H1 (cell line): ENCODE measurements at regions not wholly inside any gene's neighbourhood (a gene's known extent, or its start where the extent isn't known, plus 50 kb on each side); places are given as distances from the start of the nearest gene placed in this dataset.

ENCODE experiments used
- GABPA ChIP-seq: IDR thresholded peaks from 2 replicates; pipeline ENCODE4 v1.6.1; 2011; ENCODE audit warnings: mild to moderate bottlenecking, low read length, moderate library complexity, borderline replicate concordance; ENCODE audit not compliant: insufficient read depth
- HDAC6 ChIP-seq: IDR thresholded peaks from one replicate; pipeline ENCODE4 v1.7.1; 2012; ENCODE audit warnings: low read depth, mild to moderate bottlenecking, inconsistent platforms, low read length, moderate library complexity
- KDM4A ChIP-seq: IDR thresholded peaks from one replicate; pipeline ENCODE4 v1.7.1; 2012; ENCODE audit warnings: low read depth, mild to moderate bottlenecking, moderate library complexity, low read length, inconsistent platforms; ENCODE audit not compliant: severe bottlenecking
- POLR2AphosphoS5 ChIP-seq: IDR thresholded peaks from 2 replicates; pipeline ENCODE4 v1.6.1; 2011; ENCODE audit warnings: low read depth, low read length
- SIX5 ChIP-seq: IDR thresholded peaks from 2 replicates; pipeline ENCODE4 v1.6.1; 2011; ENCODE audit warnings: mild to moderate bottlenecking, low read depth, low read length
- SRF ChIP-seq: IDR thresholded peaks from 2 replicates; pipeline ENCODE4 v1.6.1; 2011; ENCODE audit warnings: mild to moderate bottlenecking, low read depth, low read length, moderate library complexity
- TF ChIP-seq, protein P1 (sequence below): fragments of 300-600 bp; sonication (generic); IDR thresholded peaks from 2 replicates; pipeline ENCODE4 v1.7.1; 2012; ENCODE audit warnings: low read length, moderate library complexity, mild to moderate bottlenecking, inconsistent platforms; ENCODE audit not compliant: insufficient replicate concordance

DNA sequence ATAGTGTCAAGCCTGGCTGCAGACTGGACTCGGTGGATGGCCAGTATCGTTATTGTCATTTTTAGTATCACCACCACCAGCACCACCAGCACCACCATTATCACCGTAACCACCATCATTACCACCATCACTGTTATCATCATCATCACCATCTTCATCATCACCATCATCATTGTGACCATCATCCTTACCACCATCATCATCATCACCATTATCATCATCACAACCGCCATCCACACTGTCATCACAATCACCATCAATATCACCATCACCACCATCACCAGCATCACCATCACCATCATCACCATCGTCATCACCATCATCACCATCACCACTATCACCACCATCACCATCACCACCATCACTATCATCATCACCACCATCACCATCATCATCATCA, 65.6 kb downstream of the FOXL3 start (continued):
- TF ChIP-seq, protein P1, sequence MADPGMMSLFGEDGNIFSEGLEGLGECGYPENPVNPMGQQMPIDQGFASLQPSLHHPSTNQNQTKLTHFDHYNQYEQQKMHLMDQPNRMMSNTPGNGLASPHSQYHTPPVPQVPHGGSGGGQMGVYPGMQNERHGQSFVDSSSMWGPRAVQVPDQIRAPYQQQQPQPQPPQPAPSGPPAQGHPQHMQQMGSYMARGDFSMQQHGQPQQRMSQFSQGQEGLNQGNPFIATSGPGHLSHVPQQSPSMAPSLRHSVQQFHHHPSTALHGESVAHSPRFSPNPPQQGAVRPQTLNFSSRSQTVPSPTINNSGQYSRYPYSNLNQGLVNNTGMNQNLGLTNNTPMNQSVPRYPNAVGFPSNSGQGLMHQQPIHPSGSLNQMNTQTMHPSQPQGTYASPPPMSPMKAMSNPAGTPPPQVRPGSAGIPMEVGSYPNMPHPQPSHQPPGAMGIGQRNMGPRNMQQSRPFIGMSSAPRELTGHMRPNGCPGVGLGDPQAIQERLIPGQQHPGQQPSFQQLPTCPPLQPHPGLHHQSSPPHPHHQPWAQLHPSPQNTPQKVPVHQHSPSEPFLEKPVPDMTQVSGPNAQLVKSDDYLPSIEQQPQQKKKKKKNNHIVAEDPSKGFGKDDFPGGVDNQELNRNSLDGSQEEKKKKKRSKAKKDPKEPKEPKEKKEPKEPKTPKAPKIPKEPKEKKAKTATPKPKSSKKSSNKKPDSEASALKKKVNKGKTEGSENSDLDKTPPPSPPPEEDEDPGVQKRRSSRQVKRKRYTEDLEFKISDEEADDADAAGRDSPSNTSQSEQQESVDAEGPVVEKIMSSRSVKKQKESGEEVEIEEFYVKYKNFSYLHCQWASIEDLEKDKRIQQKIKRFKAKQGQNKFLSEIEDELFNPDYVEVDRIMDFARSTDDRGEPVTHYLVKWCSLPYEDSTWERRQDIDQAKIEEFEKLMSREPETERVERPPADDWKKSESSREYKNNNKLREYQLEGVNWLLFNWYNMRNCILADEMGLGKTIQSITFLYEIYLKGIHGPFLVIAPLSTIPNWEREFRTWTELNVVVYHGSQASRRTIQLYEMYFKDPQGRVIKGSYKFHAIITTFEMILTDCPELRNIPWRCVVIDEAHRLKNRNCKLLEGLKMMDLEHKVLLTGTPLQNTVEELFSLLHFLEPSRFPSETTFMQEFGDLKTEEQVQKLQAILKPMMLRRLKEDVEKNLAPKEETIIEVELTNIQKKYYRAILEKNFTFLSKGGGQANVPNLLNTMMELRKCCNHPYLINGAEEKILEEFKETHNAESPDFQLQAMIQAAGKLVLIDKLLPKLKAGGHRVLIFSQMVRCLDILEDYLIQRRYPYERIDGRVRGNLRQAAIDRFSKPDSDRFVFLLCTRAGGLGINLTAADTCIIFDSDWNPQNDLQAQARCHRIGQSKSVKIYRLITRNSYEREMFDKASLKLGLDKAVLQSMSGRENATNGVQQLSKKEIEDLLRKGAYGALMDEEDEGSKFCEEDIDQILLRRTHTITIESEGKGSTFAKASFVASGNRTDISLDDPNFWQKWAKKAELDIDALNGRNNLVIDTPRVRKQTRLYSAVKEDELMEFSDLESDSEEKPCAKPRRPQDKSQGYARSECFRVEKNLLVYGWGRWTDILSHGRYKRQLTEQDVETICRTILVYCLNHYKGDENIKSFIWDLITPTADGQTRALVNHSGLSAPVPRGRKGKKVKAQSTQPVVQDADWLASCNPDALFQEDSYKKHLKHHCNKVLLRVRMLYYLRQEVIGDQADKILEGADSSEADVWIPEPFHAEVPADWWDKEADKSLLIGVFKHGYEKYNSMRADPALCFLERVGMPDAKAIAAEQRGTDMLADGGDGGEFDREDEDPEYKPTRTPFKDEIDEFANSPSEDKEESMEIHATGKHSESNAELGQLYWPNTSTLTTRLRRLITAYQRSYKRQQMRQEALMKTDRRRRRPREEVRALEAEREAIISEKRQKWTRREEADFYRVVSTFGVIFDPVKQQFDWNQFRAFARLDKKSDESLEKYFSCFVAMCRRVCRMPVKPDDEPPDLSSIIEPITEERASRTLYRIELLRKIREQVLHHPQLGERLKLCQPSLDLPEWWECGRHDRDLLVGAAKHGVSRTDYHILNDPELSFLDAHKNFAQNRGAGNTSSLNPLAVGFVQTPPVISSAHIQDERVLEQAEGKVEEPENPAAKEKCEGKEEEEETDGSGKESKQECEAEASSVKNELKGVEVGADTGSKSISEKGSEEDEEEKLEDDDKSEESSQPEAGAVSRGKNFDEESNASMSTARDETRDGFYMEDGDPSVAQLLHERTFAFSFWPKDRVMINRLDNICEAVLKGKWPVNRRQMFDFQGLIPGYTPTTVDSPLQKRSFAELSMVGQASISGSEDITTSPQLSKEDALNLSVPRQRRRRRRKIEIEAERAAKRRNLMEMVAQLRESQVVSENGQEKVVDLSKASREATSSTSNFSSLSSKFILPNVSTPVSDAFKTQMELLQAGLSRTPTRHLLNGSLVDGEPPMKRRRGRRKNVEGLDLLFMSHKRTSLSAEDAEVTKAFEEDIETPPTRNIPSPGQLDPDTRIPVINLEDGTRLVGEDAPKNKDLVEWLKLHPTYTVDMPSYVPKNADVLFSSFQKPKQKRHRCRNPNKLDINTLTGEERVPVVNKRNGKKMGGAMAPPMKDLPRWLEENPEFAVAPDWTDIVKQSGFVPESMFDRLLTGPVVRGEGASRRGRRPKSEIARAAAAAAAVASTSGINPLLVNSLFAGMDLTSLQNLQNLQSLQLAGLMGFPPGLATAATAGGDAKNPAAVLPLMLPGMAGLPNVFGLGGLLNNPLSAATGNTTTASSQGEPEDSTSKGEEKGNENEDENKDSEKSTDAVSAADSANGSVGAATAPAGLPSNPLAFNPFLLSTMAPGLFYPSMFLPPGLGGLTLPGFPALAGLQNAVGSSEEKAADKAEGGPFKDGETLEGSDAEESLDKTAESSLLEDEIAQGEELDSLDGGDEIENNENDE: no peak
- TF ChIP-seq SIX5 (no peak), POLR2AphosphoS5 (no peak), GABPA (no peak), HDAC6 (no peak), SRF (no peak), KDM4A (no peak)
- TF ChIP-seq, all 59 proteins: peak for 0
